NCI-H187 (cell line): ENCODE measurements at regions not wholly inside any gene's neighbourhood (a gene's known extent, or its start where the extent isn't known, plus 50 kb on each side); places are given as distances from the start of the nearest gene placed in this dataset.
"Not testable (repeated sequence)": the region's sequence is repeated elsewhere in the genome, so short reads cannot be mapped to it uniquely, and the experiment has no call there.

ENCODE experiments used
- DNase-seq, 2 experiments: peaks; one replicate each; lab custom pipeline; 2025; lab: John Stamatoyannopoulos, UW

DNA sequence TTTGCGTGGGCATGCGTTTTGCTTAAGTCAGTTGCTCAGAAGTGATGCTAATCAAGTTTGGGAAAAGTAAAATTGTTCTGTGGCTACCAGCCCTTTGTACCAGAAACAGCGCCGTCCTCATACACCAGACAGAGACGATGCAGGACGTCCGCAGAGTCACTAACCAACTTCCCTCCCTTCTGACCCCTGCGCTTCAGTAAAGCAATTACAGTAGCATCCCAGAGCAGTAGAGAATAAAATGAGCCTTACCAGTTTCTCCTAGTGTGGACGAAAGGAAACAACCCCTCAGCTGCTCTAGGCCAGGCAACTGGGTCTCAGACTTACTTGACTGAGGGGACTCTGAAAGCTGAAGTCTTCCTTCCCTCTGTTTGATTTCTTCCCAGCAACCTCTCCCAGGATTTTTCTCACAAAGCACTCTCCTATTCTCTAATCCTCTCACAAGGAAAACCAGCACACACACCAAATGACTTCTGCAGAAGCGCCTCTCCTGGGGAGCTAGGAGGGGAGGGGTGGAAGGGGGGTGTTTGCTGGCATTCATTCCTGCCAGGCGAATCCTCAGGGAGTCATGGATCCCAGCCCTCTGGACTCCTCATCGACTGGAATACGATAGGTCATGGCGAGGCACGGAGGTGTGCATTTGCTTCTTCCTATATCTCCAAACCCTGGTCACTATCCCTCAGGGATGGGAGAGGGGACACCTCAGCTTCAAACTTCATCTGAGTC is 56.0 kb upstream of the MID1 start:
- no peak for DNase-seq

DNA sequence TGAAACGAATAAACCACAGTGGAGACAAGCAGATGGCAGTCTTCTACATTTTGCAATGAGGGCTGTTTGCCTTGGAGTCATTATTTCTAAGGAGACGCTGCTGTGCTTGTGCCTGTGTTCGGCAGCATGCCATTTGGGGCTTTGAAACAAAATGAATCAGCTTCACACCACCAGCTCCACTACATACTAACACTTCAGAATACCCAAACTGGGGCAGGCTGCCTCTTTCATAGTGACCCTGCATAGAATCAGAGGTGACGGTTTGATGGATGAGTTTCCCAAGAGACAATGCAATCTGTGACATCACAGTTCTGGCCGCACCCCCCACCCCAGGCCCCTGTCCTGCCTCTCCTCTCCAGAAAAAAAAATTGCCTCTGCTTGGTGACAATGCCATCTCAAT is 57.1 kb upstream of the MID1 start:
- DNase-seq: no peak

DNA sequence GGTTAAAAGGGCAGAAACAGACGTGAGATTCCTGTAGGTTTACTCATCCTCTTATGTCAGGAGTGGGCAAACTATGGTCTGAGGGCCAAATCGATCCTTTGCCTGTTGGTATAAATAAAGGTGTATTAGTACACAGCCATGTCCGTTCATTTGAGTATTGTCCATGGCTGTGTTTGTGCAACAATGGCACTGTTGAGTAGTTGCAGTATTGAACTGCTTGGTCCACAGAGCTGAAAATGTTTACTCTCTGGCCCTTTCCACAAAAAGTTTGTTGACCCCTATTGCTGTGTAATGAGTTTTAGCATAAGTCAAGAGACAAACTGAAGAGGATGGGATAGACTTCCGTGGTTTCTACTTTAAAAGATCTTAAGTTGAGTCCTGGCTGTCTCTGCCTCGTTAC is 59.0 kb upstream of the MID1 start:
- no peak for DNase-seq

DNA sequence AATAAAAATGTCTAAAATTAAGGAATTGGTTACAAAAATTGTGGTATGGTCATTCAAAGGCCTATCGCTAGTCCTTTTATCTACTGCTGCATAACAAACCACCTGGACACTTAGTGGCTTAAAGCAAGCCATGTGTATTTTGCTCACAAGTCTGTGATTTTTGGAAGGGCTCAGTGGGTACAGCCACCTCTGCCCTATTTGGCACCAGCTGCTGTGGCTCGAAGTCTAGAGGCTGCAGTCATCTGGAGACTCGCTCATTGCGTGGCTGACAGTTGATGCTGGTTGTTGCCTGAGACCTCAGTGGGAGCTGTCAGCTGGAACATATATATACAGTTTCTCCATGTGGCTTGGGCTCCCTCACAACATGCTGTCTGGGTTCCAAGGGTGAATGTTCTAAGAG is 60.8 kb upstream of the MID1 start:
- DNase-seq: no peak

DNA sequence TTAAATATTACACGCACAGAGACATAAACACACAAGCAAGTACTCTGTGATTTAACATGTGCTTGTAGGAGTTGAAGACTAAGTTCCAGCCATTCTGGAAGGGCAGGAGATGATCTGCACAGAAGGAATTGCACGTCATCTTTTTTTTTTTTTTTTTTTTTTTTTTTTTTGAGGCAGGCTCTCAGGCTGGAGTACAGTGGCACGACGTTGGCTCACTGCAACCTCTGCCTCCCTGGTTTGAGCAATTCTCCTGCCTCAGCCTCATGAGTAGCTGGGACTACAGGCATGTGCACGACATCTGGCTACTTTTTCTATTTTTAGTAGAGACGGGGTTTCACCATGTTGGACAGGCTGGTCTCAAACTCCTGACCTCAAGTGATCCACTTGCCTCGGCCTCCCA is 63.2 kb upstream of the MID1 start:
- not testable (repeated sequence) for DNase-seq

DNA sequence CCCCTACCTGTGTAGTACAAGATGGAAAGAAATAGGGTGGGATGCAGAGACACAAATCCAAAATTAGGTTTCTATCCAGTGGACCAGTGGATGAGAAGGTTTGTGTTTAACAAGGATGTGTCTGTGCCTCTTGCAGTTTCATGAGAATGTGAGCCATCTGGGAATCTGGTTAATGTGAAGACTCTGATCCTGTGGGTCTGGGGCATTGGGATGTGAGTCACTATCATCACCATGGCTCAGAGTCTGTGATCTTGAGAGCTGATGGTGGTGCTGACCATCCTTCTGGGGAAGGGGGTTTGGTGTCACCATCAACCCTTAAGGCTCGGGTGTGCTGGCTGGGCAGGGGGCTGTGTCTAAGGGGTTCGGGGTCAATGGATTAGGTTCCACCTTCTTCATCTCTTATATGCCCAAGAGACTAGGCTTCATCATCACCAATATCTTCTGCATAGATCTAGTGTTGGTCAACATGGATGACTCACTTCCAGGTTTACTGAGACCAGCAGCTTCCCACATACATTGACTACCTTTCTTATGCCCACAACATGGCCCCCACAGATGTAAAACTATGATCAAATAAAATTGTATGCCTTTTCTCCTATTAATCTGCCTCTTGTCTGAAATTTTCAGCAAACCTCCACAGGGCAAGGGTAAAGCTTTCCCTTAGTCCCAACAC is 65.7 kb upstream of the MID1 start:
- DNase-seq: no peak

DNA sequence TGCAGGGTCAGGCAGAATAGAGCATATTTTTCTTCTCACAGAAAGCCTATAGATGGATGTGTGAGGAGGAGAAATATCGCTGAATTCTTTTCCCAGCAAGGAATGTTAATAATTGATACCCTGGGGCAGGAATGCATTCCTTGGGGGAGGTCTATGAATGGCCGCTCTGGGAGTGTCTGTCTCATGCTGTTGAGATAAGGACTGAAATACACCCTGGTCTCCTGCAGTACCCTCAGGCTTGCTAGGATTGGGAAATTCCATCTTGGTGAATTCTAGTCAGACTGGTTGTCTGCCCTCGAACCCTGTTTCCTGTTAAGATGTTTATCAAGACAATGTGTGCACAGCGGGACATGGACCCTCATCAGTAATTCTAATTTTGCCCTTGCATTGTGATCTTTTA is 71.4 kb upstream of the MID1 start:
- DNase-seq: not testable (repeated sequence)

DNA sequence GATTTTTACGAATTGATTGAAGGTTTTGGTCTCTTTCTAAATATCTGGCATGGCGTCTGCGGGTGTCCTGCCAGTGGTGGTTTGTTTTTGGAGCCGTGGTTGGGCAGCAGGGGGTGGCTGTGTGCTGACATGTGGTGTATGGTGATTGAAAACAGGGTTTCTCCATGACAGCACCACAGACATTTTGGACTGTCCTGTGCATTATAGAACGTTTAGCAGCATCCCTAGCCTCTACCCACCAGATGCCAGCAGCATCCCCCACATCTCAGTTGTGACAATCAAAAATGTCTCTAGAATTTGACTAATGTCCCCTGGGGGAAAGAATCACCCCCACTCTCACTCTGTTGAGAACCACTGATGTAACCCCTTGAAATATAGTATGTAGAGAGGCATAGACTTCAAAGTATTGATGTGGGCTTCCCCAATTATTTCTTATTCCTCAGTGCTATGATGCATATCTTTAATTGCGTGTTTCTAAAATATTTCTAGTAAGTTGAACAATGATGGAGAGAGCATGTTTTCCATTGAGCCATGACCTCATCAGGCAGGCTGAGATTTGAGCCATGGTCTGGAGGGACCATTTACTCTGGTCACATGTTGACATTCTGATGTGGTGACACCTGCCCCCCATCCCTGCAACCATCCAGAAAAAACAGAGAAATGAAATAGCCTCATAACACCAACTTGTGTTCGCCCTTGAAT is 77.4 kb upstream of the MID1 start:
- no peak for DNase-seq

DNA sequence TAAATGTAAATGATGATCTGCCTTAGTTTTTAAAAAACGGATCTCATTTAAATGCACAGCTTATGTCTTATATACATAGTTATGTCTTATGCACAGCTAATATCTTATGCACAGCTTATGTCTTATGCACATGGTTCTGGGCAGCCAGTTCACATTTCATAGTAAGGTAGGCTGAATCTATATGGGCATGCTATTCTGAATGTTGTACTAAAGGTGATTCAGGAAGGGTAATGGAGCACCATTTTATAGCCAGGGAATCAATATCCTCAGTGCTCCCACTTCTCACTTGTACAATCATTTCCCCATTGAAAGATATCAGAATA is 77.9 kb upstream of the MID1 start:
- DNase-seq: no peak

DNA sequence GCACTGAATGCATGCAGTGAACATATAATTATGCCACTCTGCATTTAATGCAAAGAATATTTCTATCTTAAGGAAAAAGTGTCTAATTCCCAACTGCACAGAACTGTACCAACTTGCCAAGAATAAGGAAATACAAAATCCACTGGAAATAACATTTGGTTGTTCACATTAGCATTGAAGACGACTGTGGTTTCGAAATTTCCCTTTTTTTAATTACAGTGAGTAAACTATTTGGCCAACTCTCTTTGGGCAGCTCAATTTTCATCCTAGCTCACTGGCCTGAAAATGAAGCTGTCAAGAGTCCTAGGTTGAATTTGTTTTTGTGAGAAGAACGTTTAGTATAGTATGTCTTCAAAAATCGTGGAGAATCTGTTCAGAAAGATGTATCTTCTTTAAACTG is 81.6 kb upstream of the MID1 start:
- no peak for DNase-seq

DNA sequence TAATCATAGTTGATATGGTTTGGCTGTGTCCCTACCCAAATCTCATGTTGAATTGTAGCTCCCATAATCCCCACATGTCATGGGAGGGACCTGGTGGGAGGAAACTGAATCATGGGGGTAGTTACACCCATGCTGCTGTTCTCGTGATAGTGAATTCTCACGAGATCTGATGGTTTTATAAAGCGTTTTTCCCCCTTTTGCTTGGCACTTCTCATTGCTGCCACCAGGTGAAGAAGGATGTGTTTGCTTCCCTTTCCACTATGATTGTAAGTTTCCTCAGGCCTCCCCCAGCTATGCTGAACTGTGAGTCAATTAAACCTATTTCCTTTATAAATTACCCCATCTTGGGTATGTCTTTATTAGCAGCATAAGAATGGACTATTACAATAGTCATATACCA is 86.0 kb upstream of the MID1 start:
- not testable (repeated sequence) for DNase-seq

DNA sequence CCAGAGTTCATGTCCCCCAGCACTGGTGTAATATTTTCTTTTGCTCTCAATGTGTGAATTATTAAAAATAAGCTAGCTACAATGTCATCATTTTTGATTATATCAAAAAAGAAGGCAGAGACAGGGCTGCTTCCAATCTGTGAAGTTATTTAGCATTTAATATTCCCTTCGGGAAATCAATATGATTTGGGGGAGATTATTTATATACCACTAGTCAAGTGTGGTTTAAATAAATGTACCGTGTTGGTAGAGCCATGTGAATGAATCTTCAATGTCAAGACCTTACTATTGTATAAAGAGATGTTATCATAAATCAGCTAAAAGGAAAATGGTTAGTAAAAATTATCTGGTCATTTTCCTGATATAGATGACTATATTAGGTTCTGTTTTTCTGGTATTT is 87.4 kb upstream of the MID1 start:
- DNase-seq: no peak

DNA sequence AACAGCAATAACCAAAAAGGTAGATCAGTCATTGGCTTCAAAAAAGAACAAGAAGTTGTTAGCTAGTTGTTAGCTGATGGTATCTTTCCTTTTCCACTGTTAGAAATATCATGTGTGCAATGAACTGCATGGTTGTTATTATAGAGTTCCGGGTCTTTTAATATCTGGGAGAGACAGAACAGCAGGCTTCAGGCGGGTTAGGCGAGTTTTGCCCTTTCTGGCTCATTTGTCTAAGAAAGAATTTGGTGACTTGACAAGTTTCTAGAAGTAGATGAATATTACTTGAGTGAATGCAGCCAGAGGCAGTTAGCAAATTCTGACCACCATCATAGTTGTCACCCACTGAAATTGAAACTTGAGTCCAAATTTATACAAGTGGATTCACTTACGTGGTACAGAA is 88.9 kb upstream of the MID1 start:
- no peak for DNase-seq

DNA sequence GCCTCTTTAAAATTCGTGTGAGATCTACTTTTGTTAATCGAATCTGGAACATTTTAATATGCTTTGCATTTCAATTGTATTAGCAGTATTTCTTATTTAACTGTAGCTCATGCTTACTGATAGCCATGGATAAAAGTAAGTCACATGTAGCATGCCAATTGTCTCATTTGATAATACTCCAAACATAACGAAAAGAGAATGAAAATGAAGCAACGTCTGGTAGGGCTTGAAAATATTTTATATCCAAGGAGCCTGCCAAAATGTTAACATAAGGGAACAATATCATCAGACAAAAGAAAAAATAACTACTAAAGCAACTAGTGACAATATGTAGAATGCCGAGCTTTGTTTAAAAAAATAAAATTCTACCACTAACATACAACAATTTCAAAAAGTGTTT is 94.1 kb upstream of the MID1 start:
- no peak for DNase-seq

DNA sequence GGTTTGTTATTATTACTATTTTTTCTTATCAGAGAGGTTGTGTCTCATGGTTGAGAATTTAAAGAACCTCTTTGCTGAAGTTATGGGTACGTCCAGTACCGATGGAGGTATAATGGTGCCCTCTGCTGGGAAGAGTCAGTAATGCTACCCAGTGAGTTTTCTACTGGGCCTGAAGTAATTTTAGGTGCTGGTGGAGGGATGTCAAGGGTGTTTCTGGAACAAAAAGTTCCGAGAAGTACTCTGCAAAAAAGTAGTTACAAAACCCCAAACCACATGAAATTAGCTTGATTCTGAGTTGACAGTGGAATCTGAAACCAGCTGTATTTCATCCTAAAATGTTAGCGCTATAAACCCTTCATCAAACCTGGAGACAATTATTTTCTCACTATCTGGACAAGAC is 102.5 kb upstream of the MID1 start:
- no peak for DNase-seq

DNA sequence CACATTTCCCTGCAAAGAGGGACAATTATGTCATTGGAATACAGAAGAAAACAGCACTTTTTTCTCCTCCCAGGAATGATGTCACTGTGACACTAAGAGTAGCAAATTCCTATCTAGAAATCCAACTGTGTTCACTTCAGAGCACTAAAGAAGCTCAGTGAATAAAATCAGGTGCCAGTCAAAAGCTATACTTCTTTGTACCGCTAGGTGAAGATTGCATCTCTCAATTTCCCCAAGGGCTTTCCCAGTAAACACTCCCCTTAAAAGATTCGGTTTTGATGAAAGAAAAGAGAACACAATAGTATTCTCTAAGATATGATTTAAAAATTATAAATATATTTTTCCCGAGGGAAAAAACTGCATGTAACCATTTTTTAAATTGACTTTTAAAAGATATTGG is 104.7 kb upstream of the MID1 start:
- DNase-seq: no peak

DNA sequence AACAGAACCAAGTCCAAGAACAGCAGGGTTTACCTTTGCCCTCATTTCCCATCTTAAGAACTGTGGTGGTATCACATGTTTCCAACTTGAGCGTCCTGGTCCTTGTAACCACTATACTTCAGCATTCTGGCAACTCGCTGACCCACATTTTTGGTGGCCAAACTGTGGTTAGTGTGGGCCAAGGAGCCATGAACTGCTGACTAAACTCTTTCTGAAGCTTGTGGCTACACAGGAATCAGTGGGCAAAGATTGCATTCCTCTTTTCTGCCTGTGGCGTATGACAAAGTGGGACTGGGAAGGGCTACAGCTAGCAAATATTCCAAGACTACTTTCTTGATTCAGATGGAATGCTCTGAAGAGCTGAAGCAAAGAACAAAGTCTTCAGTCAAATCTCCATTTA is 106.3 kb upstream of the MID1 start:
- DNase-seq: no peak

DNA sequence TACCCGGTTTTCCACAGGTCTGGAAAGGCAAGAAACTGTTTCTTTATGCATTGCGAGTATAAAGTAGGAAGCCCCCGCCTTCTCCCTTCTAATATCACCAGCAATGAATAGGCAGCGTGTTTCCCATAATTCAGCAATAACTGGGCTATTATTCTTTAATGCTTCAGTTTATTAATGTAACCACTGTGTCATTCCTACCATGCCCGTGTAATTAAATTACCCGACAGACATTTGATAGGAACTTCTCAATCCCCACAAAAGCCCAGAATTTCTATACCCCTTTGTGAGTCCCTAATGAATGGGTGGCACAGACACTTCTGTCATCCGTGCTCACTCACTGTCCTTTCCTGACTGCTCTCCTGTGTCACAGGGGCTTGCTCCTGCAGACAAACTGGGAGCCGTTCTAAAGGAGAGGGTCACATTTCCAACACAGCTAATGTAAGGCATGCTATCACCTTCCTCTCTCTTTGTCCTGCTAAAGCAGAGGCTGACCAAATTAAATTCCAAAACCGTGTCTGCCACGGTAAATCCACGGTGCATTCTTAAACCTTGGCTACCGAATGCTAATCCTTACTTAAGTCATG is 108.5 kb upstream of the MID1 start:
- no peak for DNase-seq

DNA sequence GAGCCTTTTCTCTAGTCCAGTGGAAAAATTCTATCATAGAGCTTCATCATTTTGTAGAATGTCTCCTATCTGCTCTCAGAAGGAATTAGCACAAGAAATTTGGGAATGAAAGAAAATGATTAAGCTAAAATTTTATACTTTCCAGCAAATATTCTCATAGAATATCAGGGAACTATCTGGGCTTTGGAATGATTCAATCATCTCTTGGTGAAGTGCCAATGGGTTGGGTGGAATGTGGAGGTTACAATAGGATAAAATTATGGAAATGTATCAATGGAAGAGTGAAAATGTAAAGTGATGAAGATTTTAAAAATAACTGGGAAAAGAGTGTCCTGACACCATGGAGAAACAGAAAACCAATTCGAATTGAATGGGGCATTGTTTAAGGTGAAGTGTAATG is 119.0 kb upstream of the MID1 start:
- no peak for DNase-seq

DNA sequence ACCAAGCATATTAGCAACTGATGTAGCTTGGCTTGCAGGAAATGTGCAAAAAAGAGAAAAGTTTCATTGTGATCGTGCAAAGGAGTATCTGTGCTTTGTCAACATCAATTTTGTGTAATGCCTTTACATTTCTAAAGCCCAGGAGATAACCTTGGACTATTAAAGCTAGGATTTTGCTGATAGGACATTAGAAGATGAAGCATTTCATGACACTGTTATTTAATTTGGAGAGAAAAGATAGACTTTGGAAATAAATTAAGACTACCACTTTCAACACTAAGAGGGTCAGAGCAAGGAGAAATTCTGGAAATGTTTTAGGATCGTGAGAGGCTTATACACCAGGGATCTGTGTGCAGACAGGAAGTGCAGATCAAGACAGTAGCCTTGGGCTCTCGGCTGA is 120.6 kb upstream of the MID1 start:
- no peak for DNase-seq

DNA sequence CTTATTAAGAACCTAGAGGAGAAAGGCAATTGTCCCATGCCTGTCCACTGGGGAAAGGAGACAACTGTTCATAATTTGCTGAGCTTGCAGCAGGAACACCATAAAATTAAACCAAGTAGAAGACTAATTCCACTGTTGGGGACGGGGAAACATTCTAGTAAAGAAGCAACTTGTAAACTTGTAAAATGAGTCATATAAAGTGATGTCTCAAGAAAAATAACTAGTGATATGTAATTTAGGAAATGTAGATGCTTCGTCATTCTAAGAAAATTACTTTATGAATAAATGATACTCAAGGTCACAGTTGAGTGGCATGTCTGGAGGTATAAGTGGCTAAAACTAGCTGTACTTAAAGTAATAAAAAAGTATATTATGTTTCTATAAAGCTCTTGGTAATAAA is 121.2 kb upstream of the MID1 start:
- no peak for DNase-seq

DNA sequence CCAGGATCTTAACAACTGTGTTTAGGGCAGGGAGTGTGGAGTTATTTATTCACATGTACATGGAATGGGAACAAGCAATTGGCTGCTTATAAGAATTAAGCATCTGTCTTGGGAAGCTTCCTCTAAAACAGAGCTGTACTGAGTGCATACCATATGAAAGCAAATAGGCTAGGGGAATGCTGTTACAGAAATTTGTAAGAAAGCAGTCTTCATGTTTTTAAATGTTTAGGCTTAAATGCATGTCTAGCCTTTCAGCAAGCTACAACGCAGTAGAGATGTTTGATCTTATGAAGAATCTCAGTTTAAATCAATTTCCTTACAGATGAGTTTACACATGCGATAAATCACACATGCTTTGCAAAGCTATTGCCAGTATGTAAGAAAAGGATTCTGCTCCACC is 123.1 kb upstream of the MID1 start:
- no peak for DNase-seq

DNA sequence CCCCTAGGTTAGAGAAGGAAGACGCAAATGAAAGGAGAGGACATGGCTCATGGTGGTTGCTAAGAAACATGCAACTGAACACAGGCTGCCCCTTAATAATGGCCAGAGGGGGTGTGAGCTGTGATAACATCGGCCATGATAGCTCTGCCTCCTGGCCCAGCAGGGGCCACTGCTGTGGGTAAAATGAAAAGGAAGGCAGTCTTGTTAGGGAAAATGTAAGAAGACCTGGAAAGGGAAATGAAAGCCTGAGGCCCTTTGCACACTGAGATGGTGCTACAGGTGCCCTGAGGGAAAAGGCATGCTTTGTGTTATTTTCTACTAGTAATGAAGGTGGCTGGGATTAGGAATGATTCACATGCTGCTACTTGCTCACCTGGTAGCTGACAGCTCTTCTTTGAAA is 123.6 kb upstream of the MID1 start:
- DNase-seq: no peak
